HG03025 (cell line): ENCODE measurements at regions not wholly inside any gene's neighbourhood (a gene's known extent, or its start where the extent isn't known, plus 50 kb on each side); places are given as distances from the start of the nearest gene placed in this dataset.

Experiments
- ATAC-seq: cut with Tn5 transposase; IDR thresholded peaks from one replicate; pipeline ENCODE4 v1.9.1; 2021; ENCODE audit warnings: mild to moderate bottlenecking, moderate library complexity; ENCODE audit not compliant: unreplicated experiment, low FRiP score

DNA sequence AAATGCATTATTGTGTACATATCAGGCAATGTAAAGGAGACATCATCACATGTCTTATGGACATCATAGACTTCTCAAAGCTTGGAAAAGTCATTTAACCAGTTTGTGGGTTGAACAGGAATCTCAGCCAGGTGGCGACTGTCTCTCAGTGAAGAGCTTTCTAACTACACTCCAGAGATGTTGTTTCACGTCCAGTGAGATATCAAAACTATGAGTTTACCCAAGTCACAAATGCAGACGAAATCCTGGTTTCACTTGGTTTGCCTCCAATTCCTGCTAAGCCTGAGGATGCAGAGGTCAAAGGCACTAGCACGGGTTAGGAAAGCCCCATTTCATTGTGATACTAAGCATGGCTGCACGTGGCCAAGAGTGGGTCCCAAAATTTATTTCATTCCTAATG lies 384.5 kb upstream of the MEIS1 start:
- no peak for ATAC-seq

DNA sequence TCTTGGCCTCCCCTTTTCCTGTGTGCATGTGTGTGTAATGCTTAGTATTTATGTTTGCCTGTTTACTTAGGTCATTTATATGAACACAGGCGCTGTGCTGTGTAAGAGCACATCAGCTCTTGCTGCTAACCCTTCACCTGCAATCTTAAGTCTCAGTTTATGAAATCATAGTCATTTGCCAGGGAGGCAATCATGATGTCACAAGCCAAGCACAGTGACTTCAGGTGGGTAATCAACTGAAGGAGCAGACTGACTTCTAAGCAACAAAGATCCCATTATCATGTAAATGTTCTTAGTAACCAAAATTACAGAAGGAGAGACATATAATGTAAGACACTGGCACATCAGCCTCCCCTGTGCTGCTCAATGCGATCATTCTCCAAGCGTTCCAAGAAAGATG lies 386.3 kb upstream of the MEIS1 start:
- ATAC-seq = no peak

DNA sequence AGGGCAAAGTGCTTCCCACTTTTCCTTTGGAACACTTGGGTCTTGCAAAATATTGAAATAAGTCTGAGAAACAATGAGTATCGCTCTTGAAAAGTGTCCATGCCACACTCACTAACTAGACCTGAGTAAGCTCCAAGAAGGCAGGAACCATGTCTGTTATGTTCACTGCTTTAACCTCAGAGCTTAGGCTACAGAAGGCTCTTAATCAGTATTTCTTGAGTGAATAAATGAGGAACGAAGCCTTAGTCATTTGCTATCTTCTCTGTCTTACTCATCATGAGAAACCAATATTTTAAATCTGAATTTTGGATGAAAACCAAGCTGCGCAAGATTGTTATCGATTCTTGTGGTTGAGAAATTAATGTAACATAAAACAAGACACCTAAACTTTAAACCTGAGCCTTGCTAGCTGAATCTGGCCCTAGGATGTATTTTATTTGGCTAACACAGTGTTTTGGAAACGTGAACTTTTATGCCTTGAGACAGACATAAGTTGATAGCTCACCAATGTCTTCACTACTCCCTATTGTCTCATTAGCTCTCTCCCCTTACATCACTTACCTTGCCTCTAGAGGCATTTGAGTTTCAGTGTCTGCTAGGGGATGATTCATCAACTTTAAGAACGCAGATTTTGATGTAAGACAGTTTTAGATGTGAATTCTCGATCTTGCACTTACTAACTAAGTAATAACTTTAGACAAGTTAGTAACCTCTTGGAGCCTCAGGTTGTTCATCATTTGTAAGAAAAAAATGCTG lies 392.8 kb upstream of the MEIS1 start:
- no peak for ATAC-seq

DNA sequence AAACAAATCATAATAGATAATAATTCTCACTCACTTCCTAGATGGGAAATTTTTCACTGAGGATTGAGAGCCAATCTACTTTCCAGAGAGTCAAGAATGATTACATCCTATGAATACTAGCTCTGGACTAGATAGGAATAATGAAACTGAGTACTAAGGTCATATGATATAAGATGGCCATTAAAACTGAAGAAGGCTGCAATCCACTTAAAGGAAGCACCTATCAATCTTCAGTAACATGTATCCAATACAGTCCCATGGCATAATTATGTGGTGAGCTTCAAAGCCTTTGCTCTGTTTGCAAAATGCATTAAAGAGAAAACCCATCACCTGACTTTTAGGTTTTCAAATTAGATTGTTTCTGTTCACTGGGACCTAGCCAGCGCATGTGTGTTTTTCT lies 398.0 kb upstream of the MEIS1 start:
- no peak for ATAC-seq

DNA sequence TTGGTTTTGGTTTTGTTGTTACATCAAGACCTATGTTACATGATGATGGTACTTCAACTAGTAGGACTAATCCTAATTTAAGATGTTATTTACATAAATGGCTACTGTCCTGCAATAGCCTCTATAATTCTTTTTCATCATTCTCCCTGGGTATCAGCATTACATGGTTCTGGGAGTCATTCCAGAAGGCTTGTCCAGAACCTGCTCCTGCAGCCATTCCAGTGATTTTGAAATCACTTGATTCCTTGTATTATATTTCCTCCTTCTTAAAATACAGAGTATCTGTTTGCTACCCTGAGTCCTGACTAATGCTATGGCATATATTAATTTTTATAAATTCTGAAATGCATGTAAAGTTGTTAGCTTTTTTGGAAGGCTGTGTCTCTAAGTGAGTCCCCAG lies 400.5 kb upstream of the MEIS1 start:
- no peak for ATAC-seq

DNA sequence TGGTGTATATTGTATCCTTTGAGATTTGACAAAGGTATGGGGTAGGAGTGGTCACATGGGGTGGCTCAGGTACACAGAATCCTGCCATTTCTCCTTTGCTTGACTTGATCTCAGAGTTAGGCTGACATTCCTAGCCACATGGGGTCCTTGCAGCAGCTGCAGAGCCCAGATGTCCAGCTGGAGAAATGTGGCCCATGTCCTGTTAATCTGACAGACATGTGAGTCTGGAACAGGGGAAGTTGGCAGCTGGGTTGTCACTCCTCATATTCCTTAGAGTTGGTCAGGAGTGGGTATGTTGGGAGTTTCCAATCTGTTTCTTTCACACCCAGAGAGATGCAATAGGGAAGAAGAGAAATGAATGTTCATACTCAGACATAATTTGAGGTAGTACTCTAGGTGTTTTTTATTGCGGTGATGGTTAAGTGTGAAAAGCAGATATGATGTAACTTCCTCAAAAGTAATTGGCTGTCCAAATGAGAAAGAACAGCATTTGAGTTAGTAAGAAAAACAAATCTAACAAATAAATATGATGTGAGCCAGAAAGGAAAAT lies 402.6 kb upstream of the MEIS1 start:
- ATAC-seq = no peak

DNA sequence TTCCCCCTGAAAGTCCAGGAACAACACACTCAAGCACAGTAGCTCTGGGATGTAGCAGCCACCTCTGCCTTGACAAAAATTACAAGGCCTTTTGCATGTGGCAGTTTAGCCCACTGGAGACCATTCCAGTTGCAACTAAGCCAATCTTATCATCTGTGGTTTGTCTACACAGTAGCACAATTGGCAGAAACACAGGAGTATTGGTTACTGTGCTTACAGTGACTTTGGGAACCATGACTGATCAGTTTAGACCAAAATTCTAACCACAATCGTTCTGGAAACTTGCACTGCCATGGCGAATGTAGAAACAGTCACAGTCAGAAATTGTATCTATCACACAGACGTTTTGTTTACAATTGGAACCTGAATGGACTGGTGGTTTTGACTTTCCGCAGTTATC lies 403.7 kb upstream of the MEIS1 start:
- no peak for ATAC-seq

DNA sequence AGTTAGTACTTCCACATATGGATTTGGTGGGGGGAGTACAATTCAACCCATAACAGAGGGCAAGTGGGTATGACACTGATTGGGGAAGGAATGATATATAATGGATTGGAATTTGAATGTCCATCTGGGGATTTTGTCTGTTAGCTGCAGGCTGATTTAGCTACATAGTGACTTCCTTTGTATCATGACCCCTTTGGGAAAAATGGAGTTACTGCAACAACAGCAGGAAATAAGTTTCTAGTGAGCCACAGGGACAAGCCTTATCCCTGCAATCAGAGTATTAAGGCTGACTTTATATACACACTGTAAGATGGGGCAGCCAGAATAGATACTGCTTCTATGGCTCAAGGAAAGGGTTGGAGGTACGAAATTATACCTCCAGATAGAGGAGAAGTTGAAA lies 404.4 kb upstream of the MEIS1 start:
- ATAC-seq = no peak

DNA sequence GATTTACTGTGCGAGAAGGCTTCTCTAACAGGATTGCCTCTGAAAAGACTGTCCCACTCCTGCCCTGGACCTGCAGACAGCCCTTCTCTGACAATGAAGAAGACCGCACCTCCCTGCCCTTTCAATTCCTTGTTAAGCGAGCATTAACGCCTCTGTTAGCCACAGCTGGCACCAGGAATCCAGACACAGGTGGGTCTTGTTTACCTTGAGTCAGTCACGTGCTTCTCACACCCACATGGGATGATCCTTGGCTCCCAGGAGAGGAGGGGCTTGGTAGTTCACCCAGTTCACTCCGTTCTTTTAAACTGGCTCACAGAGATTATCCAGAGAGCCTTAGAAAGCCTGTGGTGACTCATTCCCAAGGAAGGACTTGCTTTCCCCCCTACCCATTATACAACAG lies 410.5 kb upstream of the MEIS1 start:
- ATAC-seq = no peak

DNA sequence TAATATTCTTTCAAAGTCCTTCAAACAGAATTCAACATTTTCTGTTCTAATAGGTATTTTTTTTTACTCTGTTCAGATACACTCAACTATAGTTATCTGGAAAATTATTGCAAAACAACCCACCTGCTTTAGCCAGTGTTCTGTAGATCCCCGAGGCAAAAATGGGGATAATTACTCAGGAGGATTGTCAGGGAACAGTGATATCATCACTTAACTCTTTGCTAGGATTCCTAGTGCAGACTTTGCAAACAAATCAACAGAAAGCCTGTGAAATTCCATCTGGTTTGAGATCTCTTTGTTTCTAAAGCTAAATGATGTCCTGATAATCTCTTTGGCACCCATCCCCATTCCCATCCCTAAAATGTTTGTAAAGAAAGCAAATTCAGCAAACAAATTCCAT lies 413.6 kb upstream of the MEIS1 start:
- ATAC-seq = no peak

DNA sequence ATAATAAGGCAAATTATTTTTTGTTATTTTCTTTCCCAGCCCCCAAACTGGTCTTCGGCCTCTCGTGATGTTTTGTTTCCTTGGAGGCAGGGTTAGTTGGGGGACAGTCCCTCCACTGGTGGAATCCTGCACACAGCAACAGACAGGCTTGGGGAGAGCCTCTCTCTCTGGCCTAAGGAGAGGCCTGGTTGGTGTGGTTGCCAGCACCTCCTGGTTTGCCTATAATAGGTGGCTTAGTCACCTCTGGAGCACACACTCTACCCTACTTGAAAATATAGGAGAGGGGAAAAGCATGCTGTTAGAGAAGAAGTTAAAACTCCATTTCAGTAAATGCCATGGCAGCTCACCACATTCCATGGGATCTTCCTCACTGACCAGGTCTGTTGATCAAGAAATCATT lies 417.2 kb upstream of the MEIS1 start:
- ATAC-seq = no peak

DNA sequence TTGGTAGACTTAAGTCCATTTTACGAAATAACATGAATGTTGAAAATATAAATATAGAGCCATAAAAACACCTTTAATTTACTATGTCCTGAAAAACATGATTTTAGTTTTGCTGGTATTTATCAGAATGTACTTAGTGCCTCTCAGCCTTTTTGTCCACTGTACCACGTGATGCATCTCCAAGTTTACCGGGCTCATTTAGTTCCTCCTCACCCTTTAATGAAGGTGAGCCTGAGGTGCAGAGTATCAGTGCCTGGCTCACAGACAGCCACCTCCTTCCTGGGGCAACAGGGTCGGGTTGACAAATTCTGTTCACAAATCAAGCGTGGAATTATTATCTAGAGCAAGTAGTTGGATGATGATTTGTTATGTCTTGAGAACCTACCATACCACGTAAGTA lies 420.5 kb upstream of the MEIS1 start:
- no peak for ATAC-seq

DNA sequence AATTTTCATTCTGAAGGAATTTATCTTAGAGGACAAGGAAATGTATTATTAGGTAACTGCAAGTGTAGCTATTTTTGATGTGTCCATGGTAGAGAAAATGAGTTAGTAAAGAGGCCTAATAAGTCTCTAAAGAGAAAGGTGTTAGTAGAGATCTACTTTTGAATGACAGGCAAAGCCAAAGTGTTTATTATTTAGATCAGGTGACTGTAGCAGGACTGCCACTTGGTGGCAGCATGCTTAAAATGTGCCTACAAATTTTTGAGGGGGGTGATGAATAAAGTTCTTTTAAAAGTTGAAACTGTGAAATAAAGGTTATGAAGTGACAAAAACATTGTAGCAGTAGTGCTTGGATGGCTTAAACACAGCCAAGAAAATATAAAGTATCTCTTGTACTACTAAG lies 421.5 kb upstream of the MEIS1 start:
- ATAC-seq = no peak

DNA sequence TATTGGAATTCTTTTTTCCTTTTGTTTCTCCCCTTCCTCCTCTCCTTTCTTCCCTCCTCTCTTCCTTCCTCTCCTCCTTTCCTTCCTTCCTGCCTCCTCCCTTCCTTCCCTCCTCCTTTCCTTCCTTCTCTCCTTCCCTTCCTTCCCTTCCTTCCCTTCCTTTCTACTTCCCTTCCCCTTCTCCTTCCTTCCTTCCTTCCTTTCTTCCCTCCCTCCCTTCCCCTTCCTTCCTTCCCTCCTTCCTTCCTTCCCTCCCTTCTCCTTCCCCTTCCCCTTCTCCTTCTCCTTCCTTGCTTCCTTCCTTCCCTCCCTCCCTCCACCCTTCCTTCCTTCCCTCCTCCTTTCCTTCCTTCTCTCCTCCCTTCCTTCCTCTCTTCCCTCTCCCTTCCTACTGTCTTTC lies 431.0 kb upstream of the MEIS1 start:
- ATAC-seq = no peak

DNA sequence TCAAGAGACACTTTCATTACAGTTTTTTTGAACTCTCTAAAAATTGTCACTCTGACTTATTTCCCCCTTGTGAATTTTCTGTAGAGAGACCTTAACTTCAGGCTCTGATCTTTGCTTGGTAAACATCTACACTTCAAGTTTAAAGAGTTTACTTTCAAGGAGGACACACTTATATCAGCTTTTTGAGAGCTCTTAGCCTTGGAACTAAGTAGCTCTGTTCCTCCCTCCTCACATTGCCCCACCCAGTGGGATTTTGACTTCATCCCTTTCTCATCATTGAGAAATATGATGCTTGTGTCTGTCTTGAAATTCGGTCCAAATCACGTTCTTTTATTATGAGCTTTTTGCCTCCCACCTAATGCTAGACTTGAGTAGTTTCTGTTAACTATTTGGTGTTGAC lies 433.4 kb upstream of the MEIS1 start:
- no peak for ATAC-seq

DNA sequence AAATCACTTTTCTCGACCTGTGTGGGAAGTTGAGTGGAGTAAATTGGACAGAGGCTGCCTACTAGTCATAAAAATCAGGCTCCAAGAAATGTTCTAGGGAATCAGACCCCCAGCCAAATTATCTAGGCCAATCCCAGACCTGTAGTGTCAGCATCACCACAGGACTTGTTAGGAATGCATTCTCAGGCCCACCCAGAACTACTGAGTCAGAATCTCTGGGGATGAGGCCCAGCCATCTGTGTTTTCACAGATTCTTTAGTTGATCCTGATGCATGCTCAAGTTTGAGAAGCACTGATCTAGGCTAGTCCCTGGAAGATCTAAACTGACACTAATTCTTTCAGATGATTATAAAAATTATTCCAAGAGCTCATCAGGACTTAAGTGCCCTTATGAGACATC lies 434.0 kb upstream of the MEIS1 start:
- ATAC-seq = no peak

DNA sequence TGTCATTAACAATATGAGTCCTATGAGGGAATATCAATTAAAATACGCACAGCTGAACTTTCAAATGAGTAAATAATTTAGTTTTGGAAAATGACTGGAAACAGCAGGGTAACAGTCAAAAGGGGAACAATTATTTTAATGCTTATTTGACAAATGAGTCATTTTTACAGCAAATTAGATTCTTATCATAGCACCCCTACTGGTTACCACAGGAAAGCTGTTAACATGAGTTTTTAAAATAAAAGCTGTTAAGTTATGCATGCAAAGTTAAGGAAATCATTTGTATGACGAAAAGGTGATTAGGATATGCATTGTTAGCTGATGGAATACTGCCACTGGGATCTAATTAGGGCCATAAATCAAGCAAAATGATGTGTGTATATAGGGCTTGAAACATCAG lies 435.1 kb upstream of the MEIS1 start:
- no peak for ATAC-seq

DNA sequence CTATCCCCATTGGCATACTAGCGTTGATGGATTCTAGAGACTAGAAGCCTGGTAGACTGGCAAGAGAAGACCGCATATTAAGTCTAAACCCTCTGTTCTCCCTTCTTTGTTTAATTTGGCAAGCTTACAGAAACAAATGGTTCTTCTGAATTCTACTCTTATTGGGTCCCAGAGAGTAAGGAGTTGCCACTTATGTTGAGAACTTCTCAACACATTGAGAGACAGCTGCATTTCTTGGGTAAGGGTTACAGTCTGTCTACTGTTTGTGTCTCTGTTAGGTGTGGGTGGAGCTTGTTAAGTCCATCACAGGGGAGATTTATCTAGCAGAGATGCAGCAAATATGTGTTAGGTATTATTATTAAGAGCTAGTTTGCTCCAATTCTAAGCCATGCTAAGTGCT lies 435.8 kb upstream of the MEIS1 start:
- ATAC-seq = no peak

DNA sequence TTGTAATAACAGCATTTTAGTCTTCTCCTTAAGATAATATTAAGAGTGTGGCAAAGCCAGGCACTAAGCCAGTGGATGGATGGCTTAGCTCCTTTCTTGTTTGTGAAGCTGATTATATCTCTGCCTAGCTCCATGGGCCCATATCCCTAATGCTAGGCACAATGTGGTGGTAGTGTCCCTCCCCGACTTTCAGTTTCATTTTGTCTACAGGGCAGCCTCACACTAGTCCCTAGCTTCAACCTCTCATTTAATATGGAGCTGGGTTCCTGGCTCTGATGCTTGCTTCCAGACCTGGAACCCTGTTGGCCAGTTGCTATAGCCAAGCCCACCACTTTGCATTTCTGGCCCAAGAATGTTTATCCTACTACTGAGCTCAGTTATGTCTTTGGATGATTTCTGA lies 437.0 kb upstream of the MEIS1 start:
- ATAC-seq = no peak

DNA sequence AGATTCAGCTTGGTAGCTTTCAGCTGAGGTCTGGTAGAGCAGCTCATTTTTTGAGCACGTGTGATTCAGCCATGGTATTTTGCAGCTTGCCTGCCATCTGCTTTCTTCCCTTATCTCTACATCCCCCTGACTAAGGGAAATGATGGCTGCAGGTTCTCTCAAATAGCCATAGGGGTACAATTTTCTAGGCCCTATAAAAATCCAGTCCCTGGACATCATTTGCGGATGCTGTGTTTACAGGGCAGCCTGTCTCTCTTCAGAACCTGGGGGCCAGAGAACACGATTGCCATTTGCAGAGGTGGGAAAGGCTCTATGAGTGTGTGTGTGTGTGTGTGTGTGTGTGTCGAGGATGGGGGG lies 442.7 kb upstream of the MEIS1 start:
- ATAC-seq = no peak

DNA sequence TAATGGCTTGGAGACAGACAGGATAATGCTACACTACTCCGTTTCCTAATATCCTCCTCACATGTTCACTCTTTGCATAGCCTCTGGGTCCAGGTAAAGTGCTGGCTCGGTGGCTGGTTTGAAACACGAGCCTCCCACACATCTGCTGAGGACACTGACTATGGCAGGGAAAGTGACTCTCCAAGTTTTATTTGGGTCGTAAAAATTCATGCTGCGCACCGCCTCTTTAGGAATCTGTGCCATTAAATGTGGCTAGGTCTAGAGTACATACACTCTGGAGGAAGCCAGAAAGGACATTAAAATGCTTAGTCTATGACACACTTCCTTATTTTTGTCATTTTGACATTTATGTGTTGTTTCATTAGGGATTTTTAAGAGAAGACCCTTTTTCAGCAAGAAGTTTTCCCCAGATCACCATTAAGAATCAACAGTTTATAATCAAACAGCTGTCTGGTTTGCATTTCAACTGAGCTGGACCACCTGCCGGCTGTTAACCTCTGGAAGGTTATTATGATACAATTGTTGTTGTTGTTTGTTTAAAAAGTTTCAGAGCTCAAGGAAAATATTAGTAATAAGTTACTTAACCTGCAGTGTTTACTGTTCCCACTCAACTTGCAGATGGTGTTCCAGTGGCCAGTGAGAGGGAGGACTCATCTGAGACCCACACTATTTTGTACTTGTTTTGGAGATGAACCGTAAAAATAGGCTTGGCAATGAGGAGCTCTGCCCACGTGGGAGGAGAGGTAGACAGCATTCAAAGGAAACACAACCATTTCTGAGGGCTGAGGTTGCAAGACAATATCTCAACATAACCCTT lies 443.3 kb upstream of the MEIS1 start:
- no peak for ATAC-seq

DNA sequence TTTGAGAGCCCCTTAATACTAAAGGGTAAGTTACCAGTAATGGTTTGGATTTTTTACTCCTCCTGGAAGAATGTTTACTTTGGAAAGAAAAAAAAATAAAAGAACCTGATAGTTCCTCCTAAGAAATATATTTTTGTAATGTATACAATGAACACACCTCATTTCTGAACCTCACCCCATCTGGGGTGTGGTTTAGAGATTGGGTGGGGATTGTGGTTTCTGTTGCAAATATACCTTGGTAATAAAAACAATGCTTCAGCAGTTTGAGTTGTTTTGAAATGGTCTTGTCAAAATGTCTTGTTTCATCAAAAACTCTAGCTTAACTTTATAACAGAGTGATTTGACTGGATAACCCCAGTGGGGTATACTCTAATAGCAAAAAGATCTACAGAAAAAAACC lies 448.9 kb upstream of the MEIS1 start:
- ATAC-seq = no peak
